HEK293 (cell line): ENCODE measurements at regions not wholly inside any gene's neighbourhood (a gene's known extent, or its start where the extent isn't known, plus 50 kb on each side); places are given as distances from the start of the nearest gene placed in this dataset.

Source experiments
- CTCF ChIA-PET: fragments of 350-600 bp; formaldehyde crosslinking; extraction: SDS; loops from one replicate; lab custom pipeline; 2021; ENCODE audit warnings: antibody characterized with exemption; lab: Yijun Ruan, JAX
- POLR2A ChIA-PET: fragments of 300-600 bp; formaldehyde crosslinking; extraction: SDS; loops from one replicate; lab custom pipeline; 2020; ENCODE audit warnings: antibody characterized with exemption, inconsistent platforms; lab: Yijun Ruan, JAX
- H3K27ac ChIP-seq: fragments of 200-500 bp; sonication (Bioruptor generic); 2 replicates; pipeline ENCODE4 v1.5.1; 2014; ENCODE audit warnings: low read depth, low read length, control low read depth, inconsistent platforms; ENCODE audit errors: extremely low read depth
- H3K36me3 ChIP-seq, 2 experiments: fragments of 200-500 bp in 1 of 2; sonication (Bioruptor generic) in 1 of 2; 1 replicate in 1 of 2; 2 replicates in 1 of 2; pipeline ENCODE4 v1.5.1; 2014 to 2017; ENCODE audit warnings: inconsistent platforms in 2 of 2, low read length in 2 of 2; ENCODE audit not compliant: control insufficient read depth in 2 of 2, insufficient read depth in 1 of 2
- H3K4me1 ChIP-seq: fragments of 200-500 bp; sonication (Bioruptor generic); 2 replicates; pipeline ENCODE4 v1.5.1; 2014; ENCODE audit warnings: mild to moderate bottlenecking, low read length, inconsistent platforms; ENCODE audit not compliant: control insufficient read depth, insufficient read depth
- H3K4me3 ChIP-seq: 2 replicates; pipeline ENCODE4 v1.5.1; 2011; ENCODE audit warnings: low read depth, mild to moderate bottlenecking, control low read depth, low read length, moderate library complexity
- H3K9me3 ChIP-seq: fragments of 200-500 bp; sonication (Bioruptor generic); 2 replicates; pipeline ENCODE4 v1.5.1; 2014; ENCODE audit warnings: low read depth, low read length, inconsistent platforms; ENCODE audit not compliant: control insufficient read depth, insufficient read depth
- GLI2 ChIP-seq: fragments of 450-650 bp; formaldehyde crosslinking; IDR thresholded peaks from 2 replicates; pipeline ENCODE4; 2017; ENCODE audit warnings: missing biosample characterization, missing genetic modification characterization, low read depth, borderline replicate concordance
- SP7 ChIP-seq: fragments of 450-650 bp; formaldehyde crosslinking; IDR thresholded peaks from 2 replicates; pipeline ENCODE4 v1.5.1; 2016; ENCODE audit warnings: missing biosample characterization, missing genetic modification characterization
- ZBTB6 ChIP-seq: fragments of 450-650 bp; formaldehyde crosslinking; IDR thresholded peaks from 2 replicates; pipeline ENCODE4 v1.5.1; 2017; ENCODE audit warnings: missing biosample characterization, missing genetic modification characterization
- ZNF112 ChIP-seq: fragments of 450-650 bp; formaldehyde crosslinking; IDR thresholded peaks from 2 replicates; pipeline ENCODE4 v1.5.0; 2017; ENCODE audit warnings: missing biosample characterization, missing genetic modification characterization
- ZNF140 ChIP-seq: fragments of 450-650 bp; formaldehyde crosslinking; IDR thresholded peaks from 2 replicates; pipeline ENCODE4 v1.5.1; 2016; ENCODE audit warnings: missing biosample characterization, missing genetic modification characterization
- ZNF169 ChIP-seq: fragments of 450-650 bp; formaldehyde crosslinking; IDR thresholded peaks from 2 replicates; pipeline ENCODE4 v1.5.1; 2016; ENCODE audit warnings: missing biosample characterization, missing genetic modification characterization
- ZNF174 ChIP-seq: fragments of 450-650 bp; formaldehyde crosslinking; IDR thresholded peaks from 2 replicates; pipeline ENCODE4 v1.5.0; 2017; ENCODE audit warnings: missing biosample characterization, mild to moderate bottlenecking, missing genetic modification characterization
- ZNF19 ChIP-seq: fragments of 450-650 bp; formaldehyde crosslinking; IDR thresholded peaks from 2 replicates; pipeline ENCODE4; 2016; ENCODE audit warnings: missing biosample characterization, missing genetic modification characterization, low read depth
- ZNF223 ChIP-seq: fragments of 450-650 bp; formaldehyde crosslinking; IDR thresholded peaks from 2 replicates; pipeline ENCODE4 v1.5.1; 2016; ENCODE audit warnings: missing biosample characterization, missing genetic modification characterization
- ZNF266 ChIP-seq: fragments of 450-650 bp; formaldehyde crosslinking; IDR thresholded peaks from 2 replicates; pipeline ENCODE4 v1.5.1; 2016; ENCODE audit warnings: missing biosample characterization, missing genetic modification characterization, low read depth
- ZNF335 ChIP-seq: fragments of 450-650 bp; formaldehyde crosslinking; conservative IDR thresholded peaks from 2 replicates; pipeline ENCODE4 v1.5.1; 2016; ENCODE audit warnings: missing biosample characterization, missing genetic modification characterization
- ZNF404 ChIP-seq: fragments of 450-650 bp; formaldehyde crosslinking; IDR thresholded peaks from 2 replicates; pipeline ENCODE4 v1.5.1; 2017; ENCODE audit warnings: missing biosample characterization, missing genetic modification characterization
- ZNF501 ChIP-seq: fragments of 450-650 bp; formaldehyde crosslinking; IDR thresholded peaks from 2 replicates; pipeline ENCODE4 v1.5.1; 2016; ENCODE audit warnings: missing biosample characterization, missing genetic modification characterization
- ZNF530 ChIP-seq: fragments of 450-650 bp; formaldehyde crosslinking; IDR thresholded peaks from 2 replicates; pipeline ENCODE4 v1.5.1; 2016; ENCODE audit warnings: low read depth, missing biosample characterization, missing genetic modification characterization
- ZNF629 ChIP-seq: fragments of 450-650 bp; formaldehyde crosslinking; IDR thresholded peaks from 2 replicates; pipeline ENCODE4 v1.5.1; 2017; ENCODE audit warnings: missing biosample characterization, missing genetic modification characterization
- ZNF639 ChIP-seq: fragments of 450-650 bp; formaldehyde crosslinking; IDR thresholded peaks from 2 replicates; pipeline ENCODE4 v1.5.1; 2016; ENCODE audit warnings: missing biosample characterization, missing genetic modification characterization
- ZNF747 ChIP-seq: fragments of 450-650 bp; formaldehyde crosslinking; IDR thresholded peaks from 2 replicates; pipeline ENCODE4 v1.5.1; 2016; ENCODE audit warnings: missing biosample characterization, missing genetic modification characterization
- ZNF776 ChIP-seq: fragments of 450-650 bp; formaldehyde crosslinking; IDR thresholded peaks from 2 replicates; pipeline ENCODE4 v1.5.0; 2017; ENCODE audit warnings: missing biosample characterization, missing genetic modification characterization, borderline replicate concordance
- ZNF777 ChIP-seq: fragments of 450-650 bp; formaldehyde crosslinking; IDR thresholded peaks from 2 replicates; pipeline ENCODE4 v1.5.1; 2017; ENCODE audit warnings: missing biosample characterization, missing genetic modification characterization, borderline replicate concordance
- TF ChIP-seq, protein P1 (sequence below): fragments of 450-650 bp; formaldehyde crosslinking; IDR thresholded peaks from 2 replicates; pipeline ENCODE4; 2016; ENCODE audit warnings: missing biosample characterization, missing genetic modification characterization

DNA sequence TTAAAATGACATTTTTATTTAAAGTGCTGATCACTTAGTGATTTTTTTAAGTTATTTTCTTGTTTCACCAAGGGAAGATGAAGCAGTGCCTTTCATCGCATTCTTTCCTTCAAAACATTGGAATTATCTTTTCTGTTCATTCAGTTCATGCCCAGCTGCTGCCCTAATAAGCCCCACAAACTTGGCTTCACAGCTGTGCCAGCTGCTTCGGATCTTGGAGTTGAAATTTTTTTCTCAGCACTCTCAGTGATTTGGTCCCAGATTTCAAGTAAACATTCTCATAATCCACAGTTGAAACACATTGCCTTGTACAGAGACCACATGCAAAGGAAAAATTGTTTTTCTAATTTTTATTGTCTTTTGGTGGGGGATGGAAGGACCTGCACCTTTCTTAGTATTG is 353.3 kb upstream of the LRP1B start:
- ChIA-PET CTCF (no interaction called here), POLR2A (no interaction called here)
- H3K36me3 ChIP-seq, result no peaks in the 10 kb centered on the region
- TF ChIP-seq ZBTB6 (no peak), ZNF530 (tag by site-specific recombination) (no peak)
- no peaks in the 10 kb centered on the region for H3K4me1 ChIP-seq
- no peak overlapping the region for H3K27ac ChIP-seq
- no peaks in the 10 kb centered on the region for H3K9me3 ChIP-seq
- H3K4me3 ChIP-seq, result no peak overlapping the region

GRCh38 chr2:142483653-142484052 is 352.8 kb upstream of the LRP1B start:
- Histone ChIP-seq H3K9me3 (no peaks in the 10 kb centered on the region), H3K36me3 (no peaks in the 10 kb centered on the region), H3K4me1 (no peaks in the 10 kb centered on the region), H3K4me3 (no peak overlapping the region), H3K27ac (no peak overlapping the region)
- TF ChIP-seq ZNF19 (tag by site-specific recombination) (no peak), ZNF404 (tag by site-specific recombination) (no peak), ZNF747 (tag by site-specific recombination) (no peak), ZNF776 (tag by site-specific recombination) (no peak), ZNF266 (tag by site-specific recombination) (no peak), ZNF112 (tag by site-specific recombination) (no peak), GLI2 (tag by site-specific recombination) (no peak)
- ChIA-PET CTCF (no interaction called here), POLR2A (no interaction called here)

- Histone ChIP-seq H3K4me1 (no peaks in the 10 kb centered on the region), H3K4me3 (no peak overlapping the region), H3K27ac (no peak overlapping the region), H3K9me3 (no peaks in the 10 kb centered on the region), H3K36me3 (no peaks in the 10 kb centered on the region)
- TF ChIP-seq ZNF335 (no peak), ZNF777 (tag by site-specific recombination) (no peak), ZNF501 (no peak), SP7 (tag by site-specific recombination) (no peak), ZNF639 (tag by site-specific recombination) (no peak), ZNF174 (tag by site-specific recombination) (no peak), ZNF169 (no peak), ZNF140 (no peak), ZNF629 (tag by site-specific recombination) (no peak), ZNF404 (tag by site-specific recombination) (no peak), ZNF223 (tag by site-specific recombination) (no peak)
- TF ChIP-seq, protein P1, sequence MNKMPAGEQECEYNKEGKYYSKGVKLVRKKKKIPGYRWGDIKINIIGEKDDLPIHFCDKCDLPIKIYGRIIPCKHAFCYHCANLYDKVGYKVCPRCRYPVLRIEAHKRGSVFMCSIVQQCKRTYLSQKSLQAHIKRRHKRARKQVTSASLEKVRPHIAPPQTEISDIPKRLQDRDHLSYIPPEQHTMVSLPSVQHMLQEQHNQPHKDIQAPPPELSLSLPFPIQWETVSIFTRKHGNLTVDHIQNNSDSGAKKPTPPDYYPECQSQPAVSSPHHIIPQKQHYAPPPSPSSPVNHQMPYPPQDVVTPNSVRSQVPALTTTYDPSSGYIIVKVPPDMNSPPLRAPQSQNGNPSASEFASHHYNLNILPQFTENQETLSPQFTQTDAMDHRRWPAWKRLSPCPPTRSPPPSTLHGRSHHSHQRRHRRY (tag by site-specific recombination), result no peak
- ChIA-PET POLR2A (no interaction called here), CTCF (no interaction called here)
These were observed 347.4 kb upstream of the LRP1B start for GRCh38 chr2:142478206-142478605.
